ENCODE measurements at regions not wholly inside any gene's neighbourhood (a gene's known extent, or its start where the extent isn't known, plus 50 kb on each side); places are given as distances from the start of the nearest gene placed in this dataset.

DNA sequence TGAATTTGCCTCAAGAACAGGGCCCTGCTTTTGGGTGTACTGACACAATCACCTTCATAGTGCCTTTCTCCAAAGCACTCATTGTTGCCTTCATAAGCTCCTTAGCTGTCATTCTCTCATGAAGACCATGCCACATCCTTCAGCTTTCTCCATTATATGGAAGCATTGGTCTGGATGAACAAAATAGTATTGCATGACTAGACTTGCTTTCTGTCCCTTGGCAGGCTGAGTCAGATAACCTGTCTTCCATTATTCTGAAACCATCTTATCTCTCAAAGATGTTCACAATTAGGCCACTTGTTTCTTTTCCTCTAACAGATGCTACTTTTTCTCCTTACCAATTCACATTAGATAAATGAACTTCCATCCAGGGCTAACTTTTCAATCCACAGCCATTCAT, 297.9 kb downstream of the IRX1 start:
- TF ChIP-seq, protein P1, sequence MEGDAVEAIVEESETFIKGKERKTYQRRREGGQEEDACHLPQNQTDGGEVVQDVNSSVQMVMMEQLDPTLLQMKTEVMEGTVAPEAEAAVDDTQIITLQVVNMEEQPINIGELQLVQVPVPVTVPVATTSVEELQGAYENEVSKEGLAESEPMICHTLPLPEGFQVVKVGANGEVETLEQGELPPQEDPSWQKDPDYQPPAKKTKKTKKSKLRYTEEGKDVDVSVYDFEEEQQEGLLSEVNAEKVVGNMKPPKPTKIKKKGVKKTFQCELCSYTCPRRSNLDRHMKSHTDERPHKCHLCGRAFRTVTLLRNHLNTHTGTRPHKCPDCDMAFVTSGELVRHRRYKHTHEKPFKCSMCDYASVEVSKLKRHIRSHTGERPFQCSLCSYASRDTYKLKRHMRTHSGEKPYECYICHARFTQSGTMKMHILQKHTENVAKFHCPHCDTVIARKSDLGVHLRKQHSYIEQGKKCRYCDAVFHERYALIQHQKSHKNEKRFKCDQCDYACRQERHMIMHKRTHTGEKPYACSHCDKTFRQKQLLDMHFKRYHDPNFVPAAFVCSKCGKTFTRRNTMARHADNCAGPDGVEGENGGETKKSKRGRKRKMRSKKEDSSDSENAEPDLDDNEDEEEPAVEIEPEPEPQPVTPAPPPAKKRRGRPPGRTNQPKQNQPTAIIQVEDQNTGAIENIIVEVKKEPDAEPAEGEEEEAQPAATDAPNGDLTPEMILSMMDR (tag by site-specific recombination; IDR thresholded peaks at IDR 0.05), result no peak
- TF ChIP-seq ZNF791 (tag by site-specific recombination; IDR thresholded peaks at IDR 0.05) (no peak), ELK4 (IDR thresholded peaks at IDR 0.05; ENCODE audit: borderline replicate concordance, low read depth, low read length) (no peak), YY1 (tag by site-specific recombination; IDR thresholded peaks at IDR 0.05) (no peak), ZNF843 (tag by site-specific recombination; IDR thresholded peaks at IDR 0.05) (no peak), ZNF76 (tag by site-specific recombination; IDR thresholded peaks at IDR 0.05; ENCODE audit: borderline replicate concordance, low read depth) (no peak), ZNF174 (tag by site-specific recombination; IDR thresholded peaks at IDR 0.05) (no peak), ATF2 (tag by site-specific recombination; IDR thresholded peaks at IDR 0.05; ENCODE audit: low read depth) (no peak), ZNF624 (tag by site-specific recombination; IDR thresholded peaks at IDR 0.05) (no peak)
- TF ChIP-seq, protein P2, sequence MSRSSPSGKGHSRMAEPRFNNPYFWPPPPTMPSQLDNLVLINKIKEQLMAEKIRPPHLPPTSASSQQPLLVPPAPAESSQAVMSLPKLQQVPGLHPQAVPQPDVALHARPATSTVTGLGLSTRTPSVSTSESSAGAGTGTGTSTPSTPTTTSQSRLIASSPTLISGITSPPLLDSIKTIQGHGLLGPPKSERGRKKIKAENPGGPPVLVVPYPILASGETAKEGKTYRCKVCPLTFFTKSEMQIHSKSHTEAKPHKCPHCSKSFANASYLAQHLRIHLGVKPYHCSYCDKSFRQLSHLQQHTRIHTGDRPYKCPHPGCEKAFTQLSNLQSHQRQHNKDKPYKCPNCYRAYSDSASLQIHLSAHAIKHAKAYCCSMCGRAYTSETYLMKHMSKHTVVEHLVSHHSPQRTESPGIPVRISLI (tag by site-specific recombination; IDR thresholded peaks at IDR 0.05), result no peak
